NCI-H1436 (cell line): ENCODE measurements at regions not wholly inside any gene's neighbourhood (a gene's known extent, or its start where the extent isn't known, plus 50 kb on each side); places are given as distances from the start of the nearest gene placed in this dataset.

Source experiments
- DNase-seq: peaks from one replicate; lab custom pipeline; 2025; lab: John Stamatoyannopoulos, UW

GRCh38 chr3:24596626-24597025 is 102.0 kb upstream of the THRB start:
- no peak for DNase-seq

- no peak for DNase-seq
Measured at GRCh38 chr3:24598695-24599470, 104.2 kb upstream of the THRB start.

GRCh38 chr3:24601066-24601939 is 106.7 kb upstream of the THRB start:
- DNase-seq = no peak

- DNase-seq = no peak
Measured at GRCh38 chr3:24604215-24604614, 109.6 kb upstream of the THRB start.

- no peak for DNase-seq
Measured at GRCh38 chr3:24605511-24606028, 110.9 kb upstream of the THRB start.

- DNase-seq = no peak
Measured at GRCh38 chr3:24607281-24607680, 112.6 kb upstream of the THRB start.

- DNase-seq = no peak
Measured at GRCh38 chr3:24608701-24609390, 114.2 kb upstream of the THRB start.

GRCh38 chr3:24614359-24614758 is 119.7 kb upstream of the THRB start:
- no peak for DNase-seq

- no peak for DNase-seq
Measured at GRCh38 chr3:24615177-24615576, 120.5 kb upstream of the THRB start.

GRCh38 chr3:24616110-24616829 is 121.6 kb upstream of the THRB start:
- no peak for DNase-seq

- no peak for DNase-seq
Measured at GRCh38 chr3:24622138-24622537, 127.5 kb upstream of the THRB start.

- no peak for DNase-seq
Measured at GRCh38 chr3:24622696-24623225, 128.1 kb upstream of the THRB start.

GRCh38 chr3:24623657-24624056 is 129.0 kb upstream of the THRB start:
- DNase-seq = no peak

- DNase-seq = no peak
Measured at GRCh38 chr3:24624938-24625681, 130.5 kb upstream of the THRB start.

GRCh38 chr3:24628523-24629258 is 134.0 kb upstream of the THRB start:
- DNase-seq = no peak

- no peak for DNase-seq
Measured at GRCh38 chr3:24631481-24631880, 136.8 kb upstream of the THRB start.

GRCh38 chr3:24639061-24639460 is 144.4 kb upstream of the THRB start:
- DNase-seq = no peak

- DNase-seq = no peak
Measured at GRCh38 chr3:24639481-24640329, 145.1 kb upstream of the THRB start.

GRCh38 chr3:24640330-24640877 is 145.8 kb upstream of the THRB start:
- DNase-seq = no peak
